Nephron (organoid): ENCODE measurements at regions not wholly inside any gene's neighbourhood (a gene's known extent, or its start where the extent isn't known, plus 50 kb on each side); places are given as distances from the start of the nearest gene placed in this dataset.

ENCODE experiments used
- H3K27ac Mint-ChIP-seq, 3 experiments: 2 replicates each; pipeline ENCODE4 v1.8.0; 2020; ENCODE audit warnings: mixed read lengths in 3 of 3, mild to moderate bottlenecking in 2 of 3, moderate library complexity in 1 of 3
- H3K27me3 Mint-ChIP-seq: 2 replicates; pipeline ENCODE4 v1.8.0; 2021; ENCODE audit warnings: low read depth, mild to moderate bottlenecking, moderate library complexity, mixed read lengths
- H3K36me3 Mint-ChIP-seq: 2 replicates; pipeline ENCODE4 v1.8.0; 2020; ENCODE audit warnings: low read depth, mixed read lengths
- H3K4me1 Mint-ChIP-seq: 2 replicates; pipeline ENCODE4 v1.8.0; 2020; ENCODE audit warnings: mixed read lengths
- H3K4me3 Mint-ChIP-seq, 3 experiments: 2 replicates each; pipeline ENCODE4 v1.8.0; 2020; ENCODE audit warnings: mild to moderate bottlenecking in 3 of 3, mixed read lengths in 3 of 3, moderate library complexity in 2 of 3
- H3K9me3 Mint-ChIP-seq: 2 replicates; pipeline ENCODE4 v1.8.0; 2020; ENCODE audit warnings: mixed read lengths
- TF ChIP-seq, protein P1 (sequence below), 3 experiments: fragments of 200-600 bp; sonication (generic); IDR thresholded peaks; one replicate each; pipeline ENCODE4 v1.5.0; 2021; ENCODE audit warnings: antibody characterized with exemption in 3 of 3; ENCODE audit not compliant: unreplicated experiment in 3 of 3

DNA sequence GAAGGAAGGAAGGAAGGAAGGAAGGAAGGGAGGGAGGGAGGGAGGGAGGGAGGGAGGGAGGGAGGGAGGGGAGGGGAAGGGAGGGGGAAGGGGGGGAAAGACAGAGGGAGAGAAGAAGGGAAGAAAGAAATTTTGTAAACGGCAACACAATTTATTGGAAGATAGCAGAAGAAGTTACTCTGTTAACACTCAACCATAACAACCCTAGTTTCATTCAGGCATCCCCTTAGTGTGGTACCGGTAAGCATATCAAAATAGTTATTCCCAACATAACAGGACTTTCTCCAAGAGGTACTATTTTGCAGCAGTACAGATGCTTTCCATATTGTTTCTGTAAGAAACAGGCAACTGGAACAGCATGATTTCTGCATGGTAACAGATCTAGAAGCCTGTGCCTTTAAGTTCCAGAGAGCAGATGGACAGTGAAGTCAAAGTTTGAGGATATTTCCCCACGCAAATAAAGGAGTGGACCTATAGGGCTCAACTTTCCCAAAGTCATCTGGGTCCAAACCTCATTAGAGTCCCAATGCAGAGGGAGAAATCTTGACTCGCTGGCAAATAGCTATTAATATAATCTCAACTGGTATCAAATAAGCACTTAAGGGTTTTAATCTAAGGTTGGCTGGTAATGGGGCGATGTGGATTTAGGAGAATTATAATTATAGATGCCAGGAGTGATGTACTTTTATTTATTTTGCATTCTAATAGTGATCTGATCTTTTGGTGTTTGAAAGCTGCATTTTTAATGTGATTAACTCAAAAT lies 69.4 kb downstream of the TENT5A start:
- H3K4me1 Mint-ChIP-seq = peaks cover 11% of the 10 kb centered on the region
- no peaks in the 10 kb centered on the region for H3K27me3 Mint-ChIP-seq
- TF ChIP-seq, protein P1, sequence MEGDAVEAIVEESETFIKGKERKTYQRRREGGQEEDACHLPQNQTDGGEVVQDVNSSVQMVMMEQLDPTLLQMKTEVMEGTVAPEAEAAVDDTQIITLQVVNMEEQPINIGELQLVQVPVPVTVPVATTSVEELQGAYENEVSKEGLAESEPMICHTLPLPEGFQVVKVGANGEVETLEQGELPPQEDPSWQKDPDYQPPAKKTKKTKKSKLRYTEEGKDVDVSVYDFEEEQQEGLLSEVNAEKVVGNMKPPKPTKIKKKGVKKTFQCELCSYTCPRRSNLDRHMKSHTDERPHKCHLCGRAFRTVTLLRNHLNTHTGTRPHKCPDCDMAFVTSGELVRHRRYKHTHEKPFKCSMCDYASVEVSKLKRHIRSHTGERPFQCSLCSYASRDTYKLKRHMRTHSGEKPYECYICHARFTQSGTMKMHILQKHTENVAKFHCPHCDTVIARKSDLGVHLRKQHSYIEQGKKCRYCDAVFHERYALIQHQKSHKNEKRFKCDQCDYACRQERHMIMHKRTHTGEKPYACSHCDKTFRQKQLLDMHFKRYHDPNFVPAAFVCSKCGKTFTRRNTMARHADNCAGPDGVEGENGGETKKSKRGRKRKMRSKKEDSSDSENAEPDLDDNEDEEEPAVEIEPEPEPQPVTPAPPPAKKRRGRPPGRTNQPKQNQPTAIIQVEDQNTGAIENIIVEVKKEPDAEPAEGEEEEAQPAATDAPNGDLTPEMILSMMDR (IDR thresholded peaks at IDR 0.05; ENCODE audit: unreplicated experiment in 3 of 3) = no peak
- no peaks in the 10 kb centered on the region for H3K36me3 Mint-ChIP-seq
- H3K27ac Mint-ChIP-seq = no peak overlapping the region
- H3K4me3 Mint-ChIP-seq = no peak overlapping the region
- no peaks in the 10 kb centered on the region for H3K9me3 Mint-ChIP-seq

DNA sequence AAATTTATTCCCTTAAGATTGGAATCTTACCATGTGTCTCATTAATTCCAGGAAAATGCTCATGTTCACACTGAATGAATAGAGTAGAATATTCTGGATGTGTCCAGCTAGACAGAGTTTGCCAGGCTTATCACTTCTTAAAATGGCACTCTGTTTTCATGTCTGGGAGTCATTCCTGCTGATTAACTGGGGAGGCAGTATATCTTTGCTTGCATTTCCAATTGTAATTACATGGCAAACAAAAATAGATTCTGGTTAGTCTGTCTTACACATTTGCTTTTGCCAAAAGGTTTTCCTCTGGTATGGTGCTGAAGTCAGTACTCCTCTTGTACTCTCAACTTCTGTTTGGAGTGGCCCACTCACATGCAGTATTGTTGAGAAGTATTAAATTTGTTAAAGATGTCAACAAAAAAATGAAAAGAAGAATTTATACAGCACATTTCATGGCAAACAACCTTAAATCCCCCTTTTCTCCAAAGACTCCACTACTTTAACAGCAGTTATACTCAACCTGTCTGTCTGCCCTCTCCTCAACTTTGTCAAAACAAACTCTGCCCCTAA lies 70.2 kb downstream of the TENT5A start:
- TF ChIP-seq, protein P1 (IDR thresholded peaks at IDR 0.05; ENCODE audit: unreplicated experiment in 3 of 3) = no peak
- Mint-ChIP-seq H3K9me3 (peaks cover 3% of the 10 kb centered on the region), H3K36me3 (no peaks in the 10 kb centered on the region), H3K4me3 (no peak overlapping the region), H3K4me1 (peaks cover 11% of the 10 kb centered on the region), H3K27me3 (no peaks in the 10 kb centered on the region), H3K27ac (no peak overlapping the region)

DNA sequence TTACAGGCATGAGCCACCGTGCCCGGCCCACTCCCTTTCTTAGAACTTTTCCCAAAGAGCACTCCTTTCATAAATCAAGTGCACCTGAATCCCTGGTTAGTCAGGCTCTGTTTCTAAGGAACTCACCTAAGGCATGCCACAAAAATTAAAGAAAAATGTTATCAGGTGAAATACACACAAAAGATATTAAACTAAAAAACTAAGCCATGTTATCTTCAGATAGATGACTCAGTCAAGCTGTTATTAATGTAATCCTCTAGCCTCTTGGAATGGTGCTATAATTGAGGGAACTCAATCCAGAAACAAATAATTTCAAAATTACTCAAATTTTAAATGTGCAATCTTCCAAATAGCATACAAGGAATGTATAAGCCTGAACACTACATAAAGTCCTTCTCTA lies 83.0 kb downstream of the TENT5A start:
- peaks cover 6% of the 10 kb centered on the region for H3K27me3 Mint-ChIP-seq

DNA sequence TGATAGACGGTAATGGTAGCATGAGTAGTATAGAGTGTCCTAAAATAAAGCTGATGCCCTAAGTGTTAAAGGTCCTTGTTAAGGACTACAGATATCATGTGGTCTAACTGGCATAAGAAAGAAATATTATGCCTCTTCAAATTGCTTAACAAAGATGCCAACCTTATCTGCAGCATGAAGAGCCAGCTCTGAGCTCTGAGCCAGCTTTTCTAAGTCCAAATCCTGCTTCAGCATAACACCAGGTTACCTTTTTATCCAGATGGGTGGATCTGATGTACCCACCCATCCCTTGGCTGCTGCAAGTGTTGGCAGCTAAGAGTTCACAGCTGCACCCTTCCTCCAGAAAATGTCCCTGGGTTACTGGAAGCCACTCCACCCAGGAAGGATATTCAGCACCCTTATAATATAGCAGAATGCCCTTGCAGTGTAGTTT lies 83.8 kb downstream of the TENT5A start:
- Mint-ChIP-seq H3K9me3 (no peaks in the 10 kb centered on the region), H3K36me3 (no peaks in the 10 kb centered on the region), H3K4me1 (no peaks in the 10 kb centered on the region), H3K27ac (no peak overlapping the region), H3K4me3 (no peak overlapping the region), H3K27me3 (peaks cover 6% of the 10 kb centered on the region)
- TF ChIP-seq, protein P1 (IDR thresholded peaks at IDR 0.05; ENCODE audit: unreplicated experiment in 3 of 3) = no peak

More for the DNA sequence above, 83.0 kb downstream of the TENT5A start:
- Mint-ChIP-seq H3K9me3 (no peaks in the 10 kb centered on the region), H3K36me3 (no peaks in the 10 kb centered on the region), H3K4me3 (no peak overlapping the region), H3K4me1 (no peaks in the 10 kb centered on the region), H3K27ac (no peak overlapping the region)
- TF ChIP-seq, protein P1 (IDR thresholded peaks at IDR 0.05; ENCODE audit: unreplicated experiment in 3 of 3) = no peak

DNA sequence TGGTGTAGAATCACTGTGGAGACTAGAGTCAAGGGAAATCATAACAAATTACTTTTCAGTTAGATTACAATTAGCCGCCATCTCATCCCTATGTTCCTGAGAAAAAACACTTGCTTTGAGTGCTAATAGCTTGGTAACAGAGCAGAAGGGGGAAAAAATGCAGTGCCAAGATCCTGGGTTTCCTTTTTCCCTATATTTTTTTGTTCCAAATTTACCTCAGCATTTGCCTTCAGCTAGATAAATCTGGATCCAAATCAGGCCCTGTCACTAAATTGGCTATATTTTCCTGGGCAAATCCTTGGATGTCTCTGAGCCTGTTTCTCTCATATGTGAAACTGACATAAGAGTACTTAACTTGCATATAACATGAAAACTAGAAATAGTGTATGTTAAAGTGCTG lies 86.0 kb downstream of the TENT5A start:
- Mint-ChIP-seq H3K4me3 (no peak overlapping the region), H3K36me3 (no peaks in the 10 kb centered on the region), H3K27me3 (no peaks in the 10 kb centered on the region), H3K27ac (no peak overlapping the region), H3K9me3 (peaks cover 2% of the 10 kb centered on the region), H3K4me1 (no peaks in the 10 kb centered on the region)
- TF ChIP-seq, protein P1 (IDR thresholded peaks at IDR 0.05; ENCODE audit: unreplicated experiment in 3 of 3) = no peak

DNA sequence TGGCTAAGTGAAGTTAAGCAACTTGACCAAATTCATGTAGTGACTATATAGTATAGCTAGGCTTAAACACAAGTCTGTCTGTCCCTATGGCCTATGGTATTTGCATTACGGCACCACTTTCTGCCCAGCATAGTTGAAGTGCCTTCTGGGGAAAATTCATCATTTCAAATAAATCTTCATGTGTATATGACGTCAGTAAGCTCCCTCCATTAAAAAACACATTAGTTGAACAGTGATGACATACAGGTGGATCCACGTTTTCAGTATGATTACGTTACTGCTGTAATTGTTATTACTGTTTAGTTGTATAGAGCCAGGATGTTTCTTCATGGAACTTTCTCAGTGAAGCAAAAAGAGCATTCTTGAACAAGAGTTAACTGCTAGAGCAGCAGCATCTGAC lies 96.2 kb downstream of the TENT5A start:
- TF ChIP-seq, protein P1 (IDR thresholded peaks at IDR 0.05; ENCODE audit: unreplicated experiment in 3 of 3) = no peak
- Mint-ChIP-seq H3K36me3 (no peaks in the 10 kb centered on the region), H3K27me3 (no peaks in the 10 kb centered on the region), H3K9me3 (no peaks in the 10 kb centered on the region), H3K4me1 (no peaks in the 10 kb centered on the region), H3K27ac (no peak overlapping the region), H3K4me3 (no peak overlapping the region)
